ENCODE measurements at regions not wholly inside any gene's neighbourhood (a gene's known extent, or its start where the extent isn't known, plus 50 kb on each side); places are given as distances from the start of the nearest gene placed in this dataset.
"Not testable (repeated sequence)": the region's sequence is repeated elsewhere in the genome, so short reads cannot be mapped to it uniquely, and the experiment has no call there.

DNA sequence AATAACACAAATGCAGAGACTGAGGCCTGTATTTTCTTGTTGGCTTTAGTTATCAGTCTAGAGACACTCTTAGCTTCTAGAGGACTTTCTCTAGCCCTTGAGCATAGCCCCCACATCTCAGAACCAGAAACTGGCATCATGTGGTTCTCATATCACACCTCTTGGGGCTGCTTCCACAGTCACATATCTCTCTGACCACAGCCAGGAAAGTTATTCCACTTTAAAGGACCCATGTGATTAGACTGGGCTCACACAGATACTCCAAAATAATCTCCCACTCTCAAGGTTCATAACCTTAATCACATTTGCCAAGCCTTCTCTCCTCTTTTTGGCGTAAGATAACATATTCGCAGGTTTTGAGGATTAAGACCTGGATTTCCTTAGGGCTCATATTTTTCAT, 846.9 kb upstream of the MIR17HG start:
- Histone ChIP-seq H3K4me3 (no peak overlapping the region), H3K9me3 (no peaks in the 10 kb centered on the region), H3K27me3 (no peaks in the 10 kb centered on the region), H3K27ac (no peak overlapping the region), H3K36me3 (no peaks in the 10 kb centered on the region), H3K4me1 (ENCODE audit: insufficient read depth) (no peaks in the 10 kb centered on the region)
- 43 to 55% (median 48%) methylated on average over 2 of the region's 2 CpGs for WGBS, 3 donors
- intact Hi-C loops (cut with DNase I), result no loop called here
- DNase-seq, result no peak
- no peak for TF ChIP-seq EP300 (IDR thresholded peaks at IDR 0.05)

DNA sequence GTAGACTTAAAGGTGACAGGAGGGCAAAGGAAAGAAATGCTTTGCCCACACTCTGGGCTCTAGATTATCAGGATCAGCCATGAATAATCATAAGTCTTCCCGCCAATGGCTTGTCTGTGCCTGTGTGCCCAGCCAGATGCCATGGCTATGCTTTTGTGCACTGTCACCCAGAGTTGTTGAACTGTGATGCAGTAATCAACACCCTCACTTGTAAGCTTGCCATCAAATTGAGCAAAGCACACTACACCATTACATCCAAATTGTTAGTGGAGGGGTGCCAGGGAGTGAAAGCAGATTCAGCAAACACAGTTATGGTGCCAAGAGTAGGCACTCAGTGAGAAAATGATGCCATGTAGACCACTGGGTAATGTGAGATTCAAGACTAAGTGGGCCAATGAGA, 845.3 kb upstream of the MIR17HG start:
- intact Hi-C loops (cut with DNase I), result no loop called here
- DNase-seq, result no peak
- Histone ChIP-seq H3K4me1 (ENCODE audit: insufficient read depth) (no peaks in the 10 kb centered on the region), H3K27ac (no peak overlapping the region), H3K36me3 (no peaks in the 10 kb centered on the region), H3K9me3 (no peaks in the 10 kb centered on the region), H3K27me3 (no peaks in the 10 kb centered on the region), H3K4me3 (no peak overlapping the region)
- 93 to 100% (median 94%) methylated on average over 1 of the region's 1 CpG for WGBS, 3 donors
- no peak for TF ChIP-seq POLR2A (IDR thresholded peaks at IDR 0.05)
- TF ChIP-seq CTCF (IDR thresholded peaks at IDR 0.05), result no peak
- no peak for TF ChIP-seq EP300 (IDR thresholded peaks at IDR 0.05)

GRCh38 chr13:90502762-90503161, 844.7 kb upstream of the MIR17HG start:
- 26 to 42% (median 29%) methylated on average over 2 of the region's 2 CpGs for WGBS, 3 donors

GRCh38 chr13:90510319-90510718, 837.2 kb upstream of the MIR17HG start:
- no peak for DNase-seq
- TF ChIP-seq CTCF (IDR thresholded peaks at IDR 0.05), result no peak
- TF ChIP-seq POLR2A (IDR thresholded peaks at IDR 0.05), result no peak
- TF ChIP-seq EP300 (IDR thresholded peaks at IDR 0.05), result no peak
- H3K27me3 ChIP-seq, result no peaks in the 10 kb centered on the region
- no peaks in the 10 kb centered on the region for H3K36me3 ChIP-seq
- H3K4me3 ChIP-seq, result no peak overlapping the region
- 81 to 88% (median 83%) methylated on average over 2 of the region's 2 CpGs for WGBS, 3 donors
- no peaks in the 10 kb centered on the region for H3K9me3 ChIP-seq
- H3K4me1 ChIP-seq (ENCODE audit: insufficient read depth), result no peaks in the 10 kb centered on the region
- intact Hi-C loops (cut with DNase I), result no loop called here
- H3K27ac ChIP-seq, result no peak overlapping the region

More at GRCh38 chr13:90502762-90503161, 844.7 kb upstream of the MIR17HG start:
- no peak for TF ChIP-seq EP300 (IDR thresholded peaks at IDR 0.05)
- no peak for TF ChIP-seq POLR2A (IDR thresholded peaks at IDR 0.05)
- Histone ChIP-seq H3K9me3 (no peaks in the 10 kb centered on the region), H3K27ac (no peak overlapping the region), H3K4me1 (ENCODE audit: insufficient read depth) (no peaks in the 10 kb centered on the region), H3K36me3 (no peaks in the 10 kb centered on the region), H3K4me3 (no peak overlapping the region), H3K27me3 (no peaks in the 10 kb centered on the region)
- DNase-seq, result no peak
- intact Hi-C loops (cut with DNase I), result no loop called here

- H3K36me3 ChIP-seq, result no peaks in the 10 kb centered on the region
- no peak overlapping the region for H3K4me3 ChIP-seq
- DNase-seq, result no peak
- no peaks in the 10 kb centered on the region for H3K9me3 ChIP-seq
- no peaks in the 10 kb centered on the region for H3K4me1 ChIP-seq (ENCODE audit: insufficient read depth)
- no peaks in the 10 kb centered on the region for H3K27me3 ChIP-seq
- 66 to 72% (median 72%) methylated on average over 2 of the region's 2 CpGs for WGBS, 3 donors
- intact Hi-C loops (cut with DNase I), result no loop called here
- H3K27ac ChIP-seq, result no peak overlapping the region
- TF ChIP-seq EP300 (IDR thresholded peaks at IDR 0.05) (no peak), CTCF (IDR thresholded peaks at IDR 0.05) (no peak), POLR2A (IDR thresholded peaks at IDR 0.05) (no peak)
These were observed 835.6 kb upstream of the MIR17HG start for GRCh38 chr13:90511903-90512302.

DNA sequence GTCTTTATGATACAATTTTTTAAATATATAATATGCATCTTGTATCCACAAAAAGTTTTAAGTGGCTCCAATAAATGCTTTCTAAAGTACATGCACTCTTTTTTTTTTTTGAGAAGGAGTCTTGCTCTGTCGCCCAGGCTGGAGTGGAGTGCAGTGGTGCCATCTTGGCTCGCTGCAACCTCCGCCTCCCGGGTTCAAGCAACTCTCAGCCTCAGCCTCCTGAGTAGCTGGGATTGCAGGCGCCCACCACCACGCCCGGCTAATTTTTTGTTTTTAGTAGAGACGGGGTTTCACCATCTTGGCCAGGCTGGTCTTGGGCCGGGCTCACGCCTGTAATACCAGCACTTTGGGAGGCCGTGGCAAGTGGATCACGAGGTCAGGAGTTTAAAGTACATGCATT, 832.8 kb upstream of the MIR17HG start:
- intact Hi-C loops (cut with DNase I); H3K36me3 ChIP-seq; H3K27ac ChIP-seq; DNase-seq; H3K4me1 ChIP-seq (ENCODE audit: insufficient read depth); H3K4me3 ChIP-seq; H3K9me3 ChIP-seq; H3K27me3 ChIP-seq: not testable (repeated sequence)
- WGBS, 3 donors, result 92 to 94% (median 93%) methylated on average over 12 of the region's 12 CpGs

All from ovary (tissue), 7 donors.